DND-41 (cell line): ENCODE measurements at regions not wholly inside any gene's neighbourhood (a gene's known extent, or its start where the extent isn't known, plus 50 kb on each side); places are given as distances from the start of the nearest gene placed in this dataset.

ENCODE experiments used
- EZH2 ChIP-seq: IDR thresholded peaks from 3 replicates; pipeline ENCODE4 v1.6.1; 2012; ENCODE audit warnings: borderline replicate concordance, low read depth, mild to moderate bottlenecking, moderate library complexity, low read length, inconsistent platforms; ENCODE audit not compliant: severe bottlenecking
- TF ChIP-seq, protein P1 (sequence below): IDR thresholded peaks from 2 replicates; pipeline ENCODE4 v1.5.1; 2012; ENCODE audit warnings: borderline replicate concordance, low read length, moderate library complexity, mild to moderate bottlenecking; ENCODE audit not compliant: poor library complexity, severe bottlenecking; ENCODE audit errors: extremely low read depth

DNA sequence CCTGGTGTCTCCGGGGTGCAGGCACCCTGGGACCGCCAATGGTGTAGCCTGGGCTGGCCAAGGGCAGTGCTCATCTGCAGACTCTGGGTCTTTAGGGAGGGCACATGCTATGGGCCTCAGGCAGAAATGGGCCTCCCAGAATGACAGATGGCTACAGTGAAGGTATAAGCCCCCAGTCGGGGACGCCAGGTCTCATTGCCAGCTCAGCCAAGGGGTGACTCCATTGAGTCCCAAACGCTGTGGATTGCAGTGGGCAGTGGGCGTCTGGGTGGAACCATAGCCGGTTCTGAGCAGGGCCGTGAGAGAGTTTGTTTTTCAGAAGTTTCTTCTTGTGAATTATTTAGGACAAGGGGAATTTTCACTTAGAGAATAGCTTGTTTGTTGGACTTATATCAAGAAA lies 516.9 kb downstream of the TBC1D22A start:
- TF ChIP-seq, protein P1, sequence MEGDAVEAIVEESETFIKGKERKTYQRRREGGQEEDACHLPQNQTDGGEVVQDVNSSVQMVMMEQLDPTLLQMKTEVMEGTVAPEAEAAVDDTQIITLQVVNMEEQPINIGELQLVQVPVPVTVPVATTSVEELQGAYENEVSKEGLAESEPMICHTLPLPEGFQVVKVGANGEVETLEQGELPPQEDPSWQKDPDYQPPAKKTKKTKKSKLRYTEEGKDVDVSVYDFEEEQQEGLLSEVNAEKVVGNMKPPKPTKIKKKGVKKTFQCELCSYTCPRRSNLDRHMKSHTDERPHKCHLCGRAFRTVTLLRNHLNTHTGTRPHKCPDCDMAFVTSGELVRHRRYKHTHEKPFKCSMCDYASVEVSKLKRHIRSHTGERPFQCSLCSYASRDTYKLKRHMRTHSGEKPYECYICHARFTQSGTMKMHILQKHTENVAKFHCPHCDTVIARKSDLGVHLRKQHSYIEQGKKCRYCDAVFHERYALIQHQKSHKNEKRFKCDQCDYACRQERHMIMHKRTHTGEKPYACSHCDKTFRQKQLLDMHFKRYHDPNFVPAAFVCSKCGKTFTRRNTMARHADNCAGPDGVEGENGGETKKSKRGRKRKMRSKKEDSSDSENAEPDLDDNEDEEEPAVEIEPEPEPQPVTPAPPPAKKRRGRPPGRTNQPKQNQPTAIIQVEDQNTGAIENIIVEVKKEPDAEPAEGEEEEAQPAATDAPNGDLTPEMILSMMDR, result no peak
- TF ChIP-seq EZH2, result no peak
